Sigmoid colon (tissue), 4 donors: ENCODE measurements at regions not wholly inside any gene's neighbourhood (a gene's known extent, or its start where the extent isn't known, plus 50 kb on each side); places are given as distances from the start of the nearest gene placed in this dataset.

Experiments used
- POLR2AphosphoS5 ChIP-seq, 4 donors: sonication (generic); formaldehyde crosslinking; IDR thresholded peaks; one replicate each; pipeline ENCODE4 v1.6.1; 2017; ENCODE audit warnings: antibody characterized with exemption in 4 of 4
- TF ChIP-seq, protein P1 (sequence below), 4 experiments: fragments of 450-650 bp in 3 of 4; fragments of 200-600 bp in 1 of 4; IDR thresholded peaks; one replicate each; pipeline ENCODE4 v1.5.1; 2016 to 2019; ENCODE audit warnings: antibody characterized with exemption in 4 of 4, mild to moderate bottlenecking in 3 of 4, moderate library complexity in 2 of 4

GRCh38 chr4:129264008-129264657 lies 168.2 kb downstream of the C4orf33 start:
- TF ChIP-seq, protein P1, sequence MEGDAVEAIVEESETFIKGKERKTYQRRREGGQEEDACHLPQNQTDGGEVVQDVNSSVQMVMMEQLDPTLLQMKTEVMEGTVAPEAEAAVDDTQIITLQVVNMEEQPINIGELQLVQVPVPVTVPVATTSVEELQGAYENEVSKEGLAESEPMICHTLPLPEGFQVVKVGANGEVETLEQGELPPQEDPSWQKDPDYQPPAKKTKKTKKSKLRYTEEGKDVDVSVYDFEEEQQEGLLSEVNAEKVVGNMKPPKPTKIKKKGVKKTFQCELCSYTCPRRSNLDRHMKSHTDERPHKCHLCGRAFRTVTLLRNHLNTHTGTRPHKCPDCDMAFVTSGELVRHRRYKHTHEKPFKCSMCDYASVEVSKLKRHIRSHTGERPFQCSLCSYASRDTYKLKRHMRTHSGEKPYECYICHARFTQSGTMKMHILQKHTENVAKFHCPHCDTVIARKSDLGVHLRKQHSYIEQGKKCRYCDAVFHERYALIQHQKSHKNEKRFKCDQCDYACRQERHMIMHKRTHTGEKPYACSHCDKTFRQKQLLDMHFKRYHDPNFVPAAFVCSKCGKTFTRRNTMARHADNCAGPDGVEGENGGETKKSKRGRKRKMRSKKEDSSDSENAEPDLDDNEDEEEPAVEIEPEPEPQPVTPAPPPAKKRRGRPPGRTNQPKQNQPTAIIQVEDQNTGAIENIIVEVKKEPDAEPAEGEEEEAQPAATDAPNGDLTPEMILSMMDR (IDR thresholded peaks at IDR 0.05), result no peak
- no peak for TF ChIP-seq POLR2AphosphoS5 (IDR thresholded peaks at IDR 0.05)
